ENCODE measurements at regions not wholly inside any gene's neighbourhood (a gene's known extent, or its start where the extent isn't known, plus 50 kb on each side); places are given as distances from the start of the nearest gene placed in this dataset.

- no peak for TF ChIP-seq AKAP8 (CRISPR knock-in tag; IDR thresholded peaks at IDR 0.05)
- TF ChIP-seq, protein P1, sequence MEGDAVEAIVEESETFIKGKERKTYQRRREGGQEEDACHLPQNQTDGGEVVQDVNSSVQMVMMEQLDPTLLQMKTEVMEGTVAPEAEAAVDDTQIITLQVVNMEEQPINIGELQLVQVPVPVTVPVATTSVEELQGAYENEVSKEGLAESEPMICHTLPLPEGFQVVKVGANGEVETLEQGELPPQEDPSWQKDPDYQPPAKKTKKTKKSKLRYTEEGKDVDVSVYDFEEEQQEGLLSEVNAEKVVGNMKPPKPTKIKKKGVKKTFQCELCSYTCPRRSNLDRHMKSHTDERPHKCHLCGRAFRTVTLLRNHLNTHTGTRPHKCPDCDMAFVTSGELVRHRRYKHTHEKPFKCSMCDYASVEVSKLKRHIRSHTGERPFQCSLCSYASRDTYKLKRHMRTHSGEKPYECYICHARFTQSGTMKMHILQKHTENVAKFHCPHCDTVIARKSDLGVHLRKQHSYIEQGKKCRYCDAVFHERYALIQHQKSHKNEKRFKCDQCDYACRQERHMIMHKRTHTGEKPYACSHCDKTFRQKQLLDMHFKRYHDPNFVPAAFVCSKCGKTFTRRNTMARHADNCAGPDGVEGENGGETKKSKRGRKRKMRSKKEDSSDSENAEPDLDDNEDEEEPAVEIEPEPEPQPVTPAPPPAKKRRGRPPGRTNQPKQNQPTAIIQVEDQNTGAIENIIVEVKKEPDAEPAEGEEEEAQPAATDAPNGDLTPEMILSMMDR (CRISPR knock-in tag; IDR thresholded peaks at IDR 0.05) = no peak
- no peak for TF ChIP-seq EZH2 (conservative IDR thresholded peaks at IDR 0.05; ENCODE audit: low read depth, low read length)
- no peak for TF ChIP-seq IKZF4 (CRISPR knock-in tag; IDR thresholded peaks at IDR 0.05; ENCODE audit: borderline replicate concordance, low read depth, not compliant biosample characterization)
- no peak for TF ChIP-seq ESRRA (CRISPR knock-in tag; IDR thresholded peaks at IDR 0.05; ENCODE audit: low read depth)
- TF ChIP-seq KDM5A (IDR thresholded peaks at IDR 0.05; ENCODE audit: borderline replicate concordance, low read length) = no peak
- no peak for TF ChIP-seq ELF4 (CRISPR knock-in tag; IDR thresholded peaks at IDR 0.05; ENCODE audit: borderline replicate concordance)
- no peak for TF ChIP-seq IRF2 (CRISPR knock-in tag; IDR thresholded peaks at IDR 0.05)
These were observed 405.9 kb upstream of the MAD2L1 start for GRCh38 chr4:120472447-120473131.

Data from HepG2 (cell line).